Upper lobe of right lung (tissue), 1 donor: ENCODE measurements at regions not wholly inside any gene's neighbourhood (a gene's known extent, or its start where the extent isn't known, plus 50 kb on each side); places are given as distances from the start of the nearest gene placed in this dataset.
A peak's percentile ranks its signal among the peaks of the same experiment; 100 is the strongest.

Experiments
- ATAC-seq: fragments of 200-7000 bp; cut with Tn5 transposase; one replicate; pipeline ENCODE4 v1.9.1; 2020; ENCODE audit warnings: mild to moderate bottlenecking, moderate library complexity
- DNase-seq: peaks from one replicate; pipeline ENCODE4 v3.0.0-alpha.2; 2020
- H3K27ac ChIP-seq: fragments of 200-600 bp; one replicate; pipeline ENCODE4 v1.8.0; 2022
- H3K27me3 ChIP-seq: fragments of 200-600 bp; one replicate; pipeline ENCODE4 v1.8.0; 2022; ENCODE audit warnings: mild to moderate bottlenecking
- H3K36me3 ChIP-seq: fragments of 200-600 bp; one replicate; pipeline ENCODE4 v1.8.0; 2022
- H3K4me1 ChIP-seq: fragments of 200-600 bp; one replicate; pipeline ENCODE4 v1.8.0; 2022
- H3K4me3 ChIP-seq: fragments of 200-600 bp; one replicate; pipeline ENCODE4 v1.8.0; 2022; ENCODE audit warnings: mild to moderate bottlenecking
- H3K9me3 ChIP-seq: fragments of 200-600 bp; one replicate; pipeline ENCODE4 v1.8.0; 2022
- intact Hi-C: fragments of 100-400 bp; cut with DNase I; formaldehyde crosslinking; loops from one replicate; pipeline ENCODE4 v1.11.0; 2022
- TF ChIP-seq, protein P1 (sequence below): fragments of 200-600 bp; IDR thresholded peaks from one replicate; pipeline ENCODE4 v1.8.0; 2022; ENCODE audit warnings: antibody characterized with exemption
- donor health status: DM: no; HTN: yes; CAD: no; lungs with severe emphysema.

DNA sequence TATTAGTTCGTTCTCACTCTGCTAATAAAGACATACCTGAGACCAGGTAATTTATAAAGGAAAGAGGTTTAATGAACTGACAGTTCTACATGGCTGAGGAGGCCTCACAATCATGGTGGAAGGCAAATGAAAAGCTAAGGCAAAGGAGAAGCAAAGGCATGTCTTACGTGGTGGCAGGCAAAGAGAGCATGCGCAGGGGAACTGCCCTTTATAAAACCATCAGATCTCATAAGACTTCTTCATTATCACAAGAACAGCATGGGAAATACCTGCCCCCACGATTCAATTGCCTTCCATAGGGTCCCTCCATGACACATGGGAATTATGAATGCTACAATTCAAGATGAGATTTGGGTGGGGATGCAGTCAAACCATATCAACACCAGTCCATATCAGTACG lies 133.5 kb downstream of the ZNF621 start:
- Histone ChIP-seq H3K4me3 (no peak overlapping the region), H3K4me1 (no peaks in the 10 kb centered on the region), H3K36me3 (no peaks in the 10 kb centered on the region), H3K27me3 (no peaks in the 10 kb centered on the region), H3K27ac (no peak overlapping the region), H3K9me3 (no peaks in the 10 kb centered on the region)
- intact Hi-C loops, result no loop called here
- DNase-seq (no peak), ATAC-seq (no peak)
- TF ChIP-seq, protein P1, sequence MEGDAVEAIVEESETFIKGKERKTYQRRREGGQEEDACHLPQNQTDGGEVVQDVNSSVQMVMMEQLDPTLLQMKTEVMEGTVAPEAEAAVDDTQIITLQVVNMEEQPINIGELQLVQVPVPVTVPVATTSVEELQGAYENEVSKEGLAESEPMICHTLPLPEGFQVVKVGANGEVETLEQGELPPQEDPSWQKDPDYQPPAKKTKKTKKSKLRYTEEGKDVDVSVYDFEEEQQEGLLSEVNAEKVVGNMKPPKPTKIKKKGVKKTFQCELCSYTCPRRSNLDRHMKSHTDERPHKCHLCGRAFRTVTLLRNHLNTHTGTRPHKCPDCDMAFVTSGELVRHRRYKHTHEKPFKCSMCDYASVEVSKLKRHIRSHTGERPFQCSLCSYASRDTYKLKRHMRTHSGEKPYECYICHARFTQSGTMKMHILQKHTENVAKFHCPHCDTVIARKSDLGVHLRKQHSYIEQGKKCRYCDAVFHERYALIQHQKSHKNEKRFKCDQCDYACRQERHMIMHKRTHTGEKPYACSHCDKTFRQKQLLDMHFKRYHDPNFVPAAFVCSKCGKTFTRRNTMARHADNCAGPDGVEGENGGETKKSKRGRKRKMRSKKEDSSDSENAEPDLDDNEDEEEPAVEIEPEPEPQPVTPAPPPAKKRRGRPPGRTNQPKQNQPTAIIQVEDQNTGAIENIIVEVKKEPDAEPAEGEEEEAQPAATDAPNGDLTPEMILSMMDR, result no peak

DNA sequence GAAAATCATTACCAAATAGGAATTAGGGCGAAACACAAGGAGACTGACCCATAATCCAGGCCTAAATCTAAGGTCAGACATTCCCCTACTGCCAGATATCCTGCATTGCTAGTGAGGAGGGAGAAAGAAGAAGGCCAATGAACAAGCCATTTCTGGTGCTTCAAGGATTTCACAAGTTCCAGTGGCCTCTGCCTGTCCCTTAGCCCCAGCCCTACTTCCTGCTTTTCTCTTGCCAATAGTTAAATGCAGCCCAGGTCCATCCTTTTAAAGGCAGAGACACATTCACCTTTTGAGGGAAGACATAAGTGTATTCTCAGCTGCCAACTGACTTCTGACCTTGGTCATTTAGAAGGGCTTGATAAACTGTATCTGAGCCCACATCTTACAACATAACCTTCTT lies 135.8 kb downstream of the ZNF621 start:
- DNase-seq, result no peak
- no peaks in the 10 kb centered on the region for H3K4me1 ChIP-seq
- no peak overlapping the region for H3K27ac ChIP-seq
- intact Hi-C loops, result no loop called here
- H3K36me3 ChIP-seq, result no peaks in the 10 kb centered on the region
- no peaks in the 10 kb centered on the region for H3K9me3 ChIP-seq
- no peaks in the 10 kb centered on the region for H3K27me3 ChIP-seq
- ATAC-seq, result peak; percentile 71
- no peak overlapping the region for H3K4me3 ChIP-seq
- TF ChIP-seq, protein P1, result no peak

DNA sequence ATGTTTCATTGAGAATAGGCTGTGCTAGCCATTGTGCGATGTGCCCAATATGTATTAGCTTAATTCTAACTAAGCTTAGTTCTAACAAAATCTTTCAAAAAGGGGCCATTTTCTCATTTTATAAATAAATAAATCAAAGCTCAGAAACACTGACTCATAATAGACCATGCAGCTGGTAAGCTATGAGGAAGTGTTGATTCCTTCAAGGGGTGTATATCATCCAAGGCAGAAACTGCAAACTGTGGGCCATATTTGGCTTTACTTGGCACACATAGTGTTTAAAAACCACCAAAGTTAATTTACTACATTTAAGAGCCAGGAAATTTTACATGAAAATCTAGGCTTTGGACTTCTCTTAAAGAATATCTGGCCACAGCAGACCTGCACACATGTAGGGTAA lies 136.5 kb downstream of the ZNF621 start:
- intact Hi-C loops, result no loop called here
- no peak for ATAC-seq

DNA sequence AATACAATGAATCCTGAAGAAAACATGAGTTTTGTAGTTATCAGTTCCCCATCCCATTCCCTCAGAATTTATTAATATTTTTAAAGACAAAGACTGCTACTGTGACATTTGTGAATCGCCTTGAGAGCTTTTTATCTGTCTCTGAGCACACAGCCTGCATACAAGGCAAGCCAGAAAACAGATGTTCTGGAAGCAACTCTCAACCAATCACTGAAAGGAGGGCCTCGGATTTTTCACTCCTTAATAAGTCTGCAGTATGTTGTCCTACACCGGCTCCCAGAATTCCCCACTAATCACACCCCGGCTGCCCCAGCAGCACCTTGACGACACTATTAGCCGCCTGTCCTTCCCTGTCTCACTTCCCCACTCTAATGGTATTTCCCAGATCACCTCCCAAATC lies 138.5 kb downstream of the ZNF621 start:
- ATAC-seq (no peak), DNase-seq (no peak)
- no peak overlapping the region for H3K27ac ChIP-seq
- H3K27me3 ChIP-seq, result no peaks in the 10 kb centered on the region
- intact Hi-C loops, result no loop called here
- H3K4me1 ChIP-seq, result no peaks in the 10 kb centered on the region
- H3K4me3 ChIP-seq, result no peak overlapping the region
- TF ChIP-seq, protein P1, result no peak
- H3K36me3 ChIP-seq, result no peaks in the 10 kb centered on the region
- no peaks in the 10 kb centered on the region for H3K9me3 ChIP-seq

More for the DNA sequence above, 136.5 kb downstream of the ZNF621 start:
- H3K36me3 ChIP-seq, result no peaks in the 10 kb centered on the region
- H3K27ac ChIP-seq, result no peak overlapping the region
- no peaks in the 10 kb centered on the region for H3K4me1 ChIP-seq
- TF ChIP-seq, protein P1, result no peak
- no peak for DNase-seq
- no peaks in the 10 kb centered on the region for H3K27me3 ChIP-seq
- H3K9me3 ChIP-seq, result no peaks in the 10 kb centered on the region
- no peak overlapping the region for H3K4me3 ChIP-seq

DNA sequence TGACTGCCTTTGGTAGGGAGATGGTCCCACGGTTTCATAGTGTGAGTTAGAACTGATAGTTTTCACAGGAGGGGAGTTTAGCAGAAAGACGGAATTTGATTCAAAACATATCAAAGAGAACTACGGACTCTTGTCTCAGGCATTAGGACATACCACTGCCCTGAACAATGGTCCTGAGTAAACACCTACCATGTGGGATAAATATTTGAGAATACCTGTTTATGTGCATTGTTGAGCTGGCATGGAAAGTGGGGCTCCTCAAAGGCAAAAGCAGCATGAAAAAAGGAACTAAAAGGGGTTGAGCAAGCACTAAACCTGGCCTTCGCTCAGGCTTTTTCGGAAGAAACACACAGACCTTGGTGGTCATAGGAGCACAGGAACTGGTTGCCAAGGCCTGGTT lies 144.4 kb downstream of the ZNF621 start:
- intact Hi-C loops, result no loop called here
- TF ChIP-seq, protein P1, result no peak
- ATAC-seq, result no peak
- Histone ChIP-seq H3K36me3 (no peaks in the 10 kb centered on the region), H3K4me1 (no peaks in the 10 kb centered on the region), H3K27ac (no peak overlapping the region), H3K4me3 (no peak overlapping the region), H3K9me3 (no peaks in the 10 kb centered on the region), H3K27me3 (no peaks in the 10 kb centered on the region)
- no peak for DNase-seq

DNA sequence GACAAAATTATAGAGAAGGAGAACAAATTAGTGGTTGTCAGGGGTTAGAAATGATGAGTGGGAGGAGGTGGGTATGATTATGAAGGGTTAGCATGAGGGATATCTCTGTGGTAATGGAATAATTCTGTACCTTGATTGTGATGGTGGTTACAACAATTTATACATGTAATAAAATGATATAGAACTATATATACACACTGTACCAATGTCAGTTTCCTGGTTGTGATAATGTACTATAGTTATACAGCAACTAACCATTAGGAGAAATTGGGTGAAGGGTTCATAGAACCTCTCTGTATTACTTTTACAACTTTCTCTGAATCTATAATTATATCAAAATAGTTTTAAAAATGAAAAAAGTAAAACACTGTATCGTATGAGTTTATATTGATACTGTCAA lies 148.1 kb downstream of the ZNF621 start:
- Histone ChIP-seq H3K36me3 (no peaks in the 10 kb centered on the region), H3K9me3 (no peaks in the 10 kb centered on the region), H3K27ac (no peak overlapping the region), H3K4me3 (no peak overlapping the region), H3K4me1 (no peaks in the 10 kb centered on the region), H3K27me3 (no peaks in the 10 kb centered on the region)
- intact Hi-C loops, result no loop called here
- no peak for ATAC-seq
- no peak for DNase-seq
- TF ChIP-seq, protein P1, result no peak
